PC-3 (cell line): ENCODE measurements at regions not wholly inside any gene's neighbourhood (a gene's known extent, or its start where the extent isn't known, plus 50 kb on each side); places are given as distances from the start of the nearest gene placed in this dataset.

Source experiments
- CTCF ChIP-seq: fragments of 300-600 bp; sonication (generic); conservative IDR thresholded peaks from 2 replicates; pipeline ENCODE4 v1.5.1; 2017; ENCODE audit warnings: antibody characterized with exemption, low read depth, mild to moderate bottlenecking, low read length
- EZH2phosphoT487 ChIP-seq: fragments of 300-600 bp; sonication (generic); IDR thresholded peaks from 2 replicates; pipeline ENCODE4 v1.6.1; 2018; ENCODE audit warnings: mild to moderate bottlenecking, antibody characterized with exemption, low read length, borderline replicate concordance

GRCh38 chr6:131450861-131451260 is 122.2 kb upstream of the ARG1 start:
- no peak for TF ChIP-seq EZH2phosphoT487
- no peak for TF ChIP-seq CTCF
